AG10803 (cell line): ENCODE measurements at regions not wholly inside any gene's neighbourhood (a gene's known extent, or its start where the extent isn't known, plus 50 kb on each side); places are given as distances from the start of the nearest gene placed in this dataset.

ENCODE experiments used
- DNase-seq: peaks from one replicate; pipeline ENCODE4 v3.0.0; 2010; ENCODE audit warnings: low read depth
- H3K4me3 ChIP-seq: 2 replicates; pipeline ENCODE4 v1.5.1; 2011; ENCODE audit warnings: mild to moderate bottlenecking, low read length, control low read depth
- TF ChIP-seq, protein P1 (sequence below): conservative IDR thresholded peaks from 2 replicates; pipeline ENCODE4 v1.5.1; 2011; ENCODE audit warnings: mild to moderate bottlenecking, low read length, control low read depth, inconsistent platforms

DNA sequence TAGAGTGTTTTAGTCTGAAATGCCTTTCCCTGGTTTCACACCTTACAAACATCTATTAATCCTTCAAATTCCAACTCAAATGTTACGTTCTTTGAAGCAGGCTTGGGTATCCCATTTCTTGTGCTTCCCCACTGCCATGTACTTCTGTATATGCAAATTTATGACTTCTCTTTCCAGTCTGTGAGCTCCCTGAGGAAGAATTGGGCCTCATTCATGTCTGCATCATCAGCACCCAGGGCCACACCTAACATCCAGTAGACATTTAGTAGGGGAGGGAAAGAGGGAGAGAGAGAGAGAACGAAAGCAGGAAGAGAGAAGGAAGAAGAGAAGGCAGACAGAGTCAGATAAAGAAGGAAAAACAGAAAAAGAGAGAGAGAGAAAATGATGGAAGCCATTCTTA lies 53.3 kb upstream of the KY start:
- no peak for DNase-seq
- no peak overlapping the region for H3K4me3 ChIP-seq
- TF ChIP-seq, protein P1, sequence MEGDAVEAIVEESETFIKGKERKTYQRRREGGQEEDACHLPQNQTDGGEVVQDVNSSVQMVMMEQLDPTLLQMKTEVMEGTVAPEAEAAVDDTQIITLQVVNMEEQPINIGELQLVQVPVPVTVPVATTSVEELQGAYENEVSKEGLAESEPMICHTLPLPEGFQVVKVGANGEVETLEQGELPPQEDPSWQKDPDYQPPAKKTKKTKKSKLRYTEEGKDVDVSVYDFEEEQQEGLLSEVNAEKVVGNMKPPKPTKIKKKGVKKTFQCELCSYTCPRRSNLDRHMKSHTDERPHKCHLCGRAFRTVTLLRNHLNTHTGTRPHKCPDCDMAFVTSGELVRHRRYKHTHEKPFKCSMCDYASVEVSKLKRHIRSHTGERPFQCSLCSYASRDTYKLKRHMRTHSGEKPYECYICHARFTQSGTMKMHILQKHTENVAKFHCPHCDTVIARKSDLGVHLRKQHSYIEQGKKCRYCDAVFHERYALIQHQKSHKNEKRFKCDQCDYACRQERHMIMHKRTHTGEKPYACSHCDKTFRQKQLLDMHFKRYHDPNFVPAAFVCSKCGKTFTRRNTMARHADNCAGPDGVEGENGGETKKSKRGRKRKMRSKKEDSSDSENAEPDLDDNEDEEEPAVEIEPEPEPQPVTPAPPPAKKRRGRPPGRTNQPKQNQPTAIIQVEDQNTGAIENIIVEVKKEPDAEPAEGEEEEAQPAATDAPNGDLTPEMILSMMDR: no peak

DNA sequence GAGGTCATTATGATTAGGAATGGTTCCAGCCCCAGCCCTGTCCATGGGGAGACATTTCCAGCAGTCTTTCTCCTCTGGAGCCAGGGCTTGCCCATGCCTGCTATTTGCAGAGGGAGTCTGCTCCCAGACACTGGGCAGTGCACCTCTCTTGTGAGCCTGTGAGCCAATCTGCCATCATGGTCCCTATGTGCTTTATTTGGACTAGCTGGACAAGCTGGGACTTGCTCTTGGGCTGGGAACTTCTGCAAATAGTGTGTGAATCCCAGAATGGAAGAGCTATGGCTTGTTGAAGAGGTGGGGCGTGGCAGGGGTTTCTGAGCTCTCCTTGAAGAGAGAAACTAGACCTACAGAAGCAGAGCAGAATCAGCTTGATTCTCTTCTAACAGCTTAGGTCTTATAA lies 53.7 kb upstream of the KY start:
- TF ChIP-seq, protein P1: no peak
- no peak for DNase-seq
- no peak overlapping the region for H3K4me3 ChIP-seq

DNA sequence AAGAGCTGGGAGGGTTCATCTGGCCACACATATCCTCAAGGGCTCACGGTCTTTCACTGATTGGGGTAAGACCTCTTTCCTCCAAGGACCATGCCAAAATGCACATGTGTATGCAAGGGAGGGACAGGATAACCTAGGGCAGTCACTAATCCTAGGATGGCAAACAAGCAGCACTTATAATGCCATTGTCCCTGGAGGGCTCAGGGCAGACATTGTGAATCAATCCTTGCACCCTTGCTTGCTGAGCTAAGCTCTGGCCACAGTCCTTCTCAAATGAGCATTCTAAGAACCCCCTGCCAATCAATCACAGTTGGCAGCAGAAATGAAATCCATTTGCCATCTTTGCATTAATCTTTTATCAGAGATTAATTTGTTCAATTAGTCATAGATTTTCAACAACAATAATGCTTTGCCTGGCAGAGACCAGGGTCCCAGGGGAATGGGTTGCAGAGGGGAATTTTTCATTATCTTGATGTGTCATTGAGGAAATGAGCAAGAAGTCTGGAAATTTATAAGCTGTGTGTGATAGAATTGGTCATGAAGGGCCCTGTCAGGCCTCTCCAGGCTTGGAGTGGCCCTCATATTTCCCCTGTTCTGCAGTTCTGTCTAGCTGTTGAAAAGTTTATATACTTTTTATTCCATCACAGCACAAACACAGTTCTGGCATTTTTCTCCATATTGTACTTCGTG lies 57.2 kb upstream of the KY start:
- DNase-seq: peak; percentile 43
- no peak overlapping the region for H3K4me3 ChIP-seq
- TF ChIP-seq, protein P1: no peak

DNA sequence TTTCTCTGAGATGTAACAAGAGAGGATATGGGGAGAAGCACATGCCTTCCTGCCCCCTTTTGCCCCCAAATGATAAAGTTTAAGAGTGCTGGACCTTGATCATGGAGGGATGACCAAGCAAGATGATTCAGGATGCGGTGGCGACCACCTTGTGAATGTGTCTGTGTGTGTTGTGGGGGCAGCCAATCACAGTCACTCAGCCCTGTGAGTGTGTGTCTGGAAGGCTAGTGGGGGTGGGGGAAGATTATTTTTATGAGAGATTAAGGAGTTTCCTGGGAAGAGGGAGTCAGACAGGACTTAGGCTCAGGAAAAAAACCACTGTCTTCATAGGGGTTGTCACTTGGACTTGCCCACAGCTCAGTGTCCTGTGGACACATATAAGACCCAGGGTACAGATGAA lies 57.8 kb upstream of the KY start:
- no peak overlapping the region for H3K4me3 ChIP-seq
- DNase-seq: no peak
- TF ChIP-seq, protein P1: no peak

DNA sequence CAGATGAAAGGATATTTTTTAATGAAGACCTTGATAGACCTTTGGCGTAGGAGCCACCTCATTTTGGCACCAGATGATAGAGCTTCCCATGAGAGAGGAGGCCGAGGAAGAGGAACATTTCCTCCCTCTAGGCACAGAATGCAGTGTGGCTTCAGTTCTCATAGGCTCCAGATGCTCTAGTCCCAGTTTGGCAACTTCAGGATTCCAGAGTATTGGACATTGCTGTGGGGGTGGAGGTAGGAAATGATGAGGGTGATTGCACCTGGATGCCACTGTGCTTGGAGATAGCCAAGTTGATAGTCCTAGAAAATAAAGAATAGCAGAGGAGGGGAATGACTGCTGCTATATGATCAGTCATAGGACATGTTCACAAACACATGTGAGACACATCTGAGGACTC lies 58.3 kb upstream of the KY start:
- no peak for DNase-seq
- H3K4me3 ChIP-seq: no peak overlapping the region
- TF ChIP-seq, protein P1: no peak

DNA sequence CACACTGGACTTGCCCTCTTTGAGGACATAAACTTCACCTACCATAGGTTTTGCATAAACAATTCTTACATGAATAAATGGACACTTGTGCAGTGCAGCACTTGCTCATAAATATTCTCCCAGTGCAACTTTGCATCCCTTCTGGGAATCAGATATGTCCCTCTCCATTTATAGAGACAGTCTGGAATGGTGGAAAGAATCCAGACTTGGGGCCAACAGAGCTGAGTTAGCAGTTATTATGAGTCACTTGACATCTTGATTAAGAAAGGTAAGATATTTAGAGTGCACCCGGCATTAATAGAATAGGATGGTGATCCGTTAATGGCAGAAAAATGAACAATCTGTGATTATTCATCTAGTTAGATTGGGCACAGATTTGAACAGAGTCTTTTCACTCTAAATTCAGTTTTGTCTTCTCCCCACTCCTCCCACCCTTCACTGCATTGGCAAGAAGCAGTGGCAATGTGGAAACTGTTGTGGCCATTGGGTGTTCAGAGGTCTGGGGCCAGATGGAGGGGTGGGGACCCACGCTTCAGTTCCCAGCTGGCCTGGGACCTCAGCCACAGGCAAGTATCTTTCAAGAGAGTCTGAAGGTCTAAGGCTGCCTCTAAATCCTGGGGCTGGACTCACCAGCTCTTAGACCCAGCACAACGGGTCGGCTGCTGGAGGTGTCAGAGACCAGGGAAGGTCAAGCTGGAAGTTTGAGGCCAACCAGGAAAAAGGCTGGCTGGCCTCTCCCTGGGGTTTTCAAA lies 58.9 kb upstream of the KY start:
- DNase-seq: peak; percentile 60
- TF ChIP-seq, protein P1: no peak
- no peak overlapping the region for H3K4me3 ChIP-seq

DNA sequence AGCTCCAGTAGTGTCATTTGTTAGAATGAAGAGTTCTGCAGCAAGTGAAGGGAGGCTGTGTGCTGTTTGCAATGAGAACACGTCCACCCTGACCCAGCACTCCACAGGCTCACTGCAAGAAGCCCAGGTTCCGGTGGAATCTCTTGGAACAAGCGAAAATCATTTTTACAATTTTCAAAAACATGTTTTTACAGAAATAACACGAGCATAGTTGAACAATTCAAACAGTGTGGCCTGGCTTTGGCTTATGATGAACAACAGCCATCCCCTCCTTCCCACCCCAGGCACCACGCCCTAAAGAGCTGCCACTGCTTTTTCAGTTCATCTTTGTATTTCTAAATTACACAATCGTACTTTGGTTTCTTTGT lies 59.5 kb upstream of the KY start:
- TF ChIP-seq, protein P1: no peak
- peak; percentile 32 for DNase-seq
- no peak overlapping the region for H3K4me3 ChIP-seq
